IMR-90 (cell line): ENCODE measurements at regions not wholly inside any gene's neighbourhood (a gene's known extent, or its start where the extent isn't known, plus 50 kb on each side); places are given as distances from the start of the nearest gene placed in this dataset.

Source experiments
- ATAC-seq: fragments of 200-7000 bp; cut with Tn5 transposase; 2 replicates; pipeline ENCODE4 v1.9.1; 2020; ENCODE audit warnings: low read depth, mild to moderate bottlenecking, moderate library complexity
- BruUV-seq: library from RNA; stranded (reverse); fragments of 400-500 nt; replicated peaks from 2 replicates; lab custom pipeline; 2021; lab: Mats Ljungman, UMichigan
- CTCF ChIA-PET: fragments of 300-600 bp; formaldehyde crosslinking; extraction: SDS; loops from one replicate; lab custom pipeline; 2021; ENCODE audit warnings: antibody characterized with exemption; lab: Yijun Ruan, JAX
- POLR2A ChIA-PET: fragments of 300-600 bp; sonication (Branson Sonifier 250); formaldehyde crosslinking; loops from one replicate; lab custom pipeline; 2022; ENCODE audit warnings: antibody characterized with exemption; ENCODE audit not compliant: unreplicated experiment; lab: Charles Lee
- DNase-seq: peaks from one replicate; pipeline ENCODE4 v3.0.0; 2013
- H2AFZ ChIP-seq: replicated peaks from 2 replicates; pipeline ENCODE3; 2013; ENCODE audit warnings: low read length, mild to moderate bottlenecking; ENCODE audit not compliant: poor library complexity
- H2AK5ac ChIP-seq: 2 replicates; pipeline ENCODE4 v1.6.1; 2013; ENCODE audit warnings: low read depth, low read length, inconsistent platforms
- H2AK9ac ChIP-seq: replicated peaks from 2 replicates; pipeline ENCODE3; 2013; ENCODE audit warnings: mild to moderate bottlenecking, low read depth, low read length, moderate library complexity; ENCODE audit not compliant: poor library complexity
- H2BK120ac ChIP-seq: 2 replicates; pipeline ENCODE4 v1.6.1; 2013; ENCODE audit warnings: low read depth, low read length, inconsistent platforms
- H2BK15ac ChIP-seq: 3 replicates; pipeline ENCODE4 v1.6.1; 2013; ENCODE audit warnings: low read depth, low read length, inconsistent platforms
- H2BK20ac ChIP-seq: 2 replicates; pipeline ENCODE4 v1.6.1; 2013; ENCODE audit warnings: low read depth, mild to moderate bottlenecking, inconsistent platforms, low read length, moderate library complexity
- H2BK5ac ChIP-seq: 2 replicates; pipeline ENCODE4 v1.6.1; 2013; ENCODE audit warnings: mild to moderate bottlenecking, low read depth, low read length, inconsistent platforms; ENCODE audit not compliant: poor library complexity, severe bottlenecking
- H3K14ac ChIP-seq: replicated peaks from 2 replicates; pipeline ENCODE4 v1.6.1; 2013; ENCODE audit warnings: low read depth, low read length, inconsistent platforms
- H3K18ac ChIP-seq: 2 replicates; pipeline ENCODE4 v1.6.1; 2013; ENCODE audit warnings: low read depth, low read length, control low read depth
- H3K23ac ChIP-seq: 2 replicates; pipeline ENCODE4 v1.6.1; 2013; ENCODE audit warnings: low read depth, low read length, inconsistent platforms
- H3K27ac ChIP-seq: 2 replicates; pipeline ENCODE4 v1.5.1; 2013; ENCODE audit warnings: mild to moderate bottlenecking, control low read depth, low read length; ENCODE audit not compliant: insufficient read depth
- H3K27me3 ChIP-seq: 2 replicates; pipeline ENCODE4 v1.6.1; 2013; ENCODE audit warnings: low read length; ENCODE audit not compliant: control insufficient read depth, insufficient read depth
- H3K36me3 ChIP-seq: 2 replicates; pipeline ENCODE4 v1.6.1; 2013; ENCODE audit warnings: low read length, mixed read lengths; ENCODE audit not compliant: control insufficient read depth, insufficient read depth
- H3K4ac ChIP-seq: 2 replicates; pipeline ENCODE4 v1.6.1; 2013; ENCODE audit warnings: low read depth, low read length, inconsistent platforms
- H3K4me1 ChIP-seq: 2 replicates; pipeline ENCODE4 v1.6.1; 2013; ENCODE audit warnings: low read length, mixed read lengths; ENCODE audit not compliant: control insufficient read depth, insufficient read depth
- H3K4me2 ChIP-seq: 2 replicates; pipeline ENCODE4 v1.6.1; 2013; ENCODE audit warnings: low read depth, mild to moderate bottlenecking, control low read depth, low read length, moderate library complexity
- H3K4me3 ChIP-seq: 2 replicates; pipeline ENCODE4 v1.5.1; 2013; ENCODE audit warnings: low read depth, mild to moderate bottlenecking, control low read depth, low read length, moderate library complexity; ENCODE audit not compliant: insufficient read depth
- H3K56ac ChIP-seq: 2 replicates; pipeline ENCODE4 v1.6.1; 2013; ENCODE audit warnings: low read length, inconsistent platforms; ENCODE audit not compliant: insufficient read depth; ENCODE audit errors: extremely low read depth
- H3K79me1 ChIP-seq, 2 experiments: 2 replicates each; pipeline ENCODE4 v1.6.1; 2013; ENCODE audit warnings: low read length in 2 of 2, inconsistent platforms in 1 of 2, low read depth in 1 of 2
- H3K9ac ChIP-seq: 2 replicates; pipeline ENCODE4 v1.6.1; 2013; ENCODE audit warnings: low read depth, low read length, control low read depth
- H3K9me1 ChIP-seq: 2 replicates; pipeline ENCODE4 v1.6.1; 2013; ENCODE audit warnings: low read length, inconsistent platforms; ENCODE audit not compliant: insufficient read depth
- H3K9me3 ChIP-seq: 2 replicates; pipeline ENCODE4 v1.6.1; 2013; ENCODE audit warnings: low read length; ENCODE audit not compliant: control insufficient read depth, insufficient read depth
- H4K20me1 ChIP-seq: 2 replicates; pipeline ENCODE4 v1.6.1; 2013; ENCODE audit warnings: low read length, inconsistent platforms; ENCODE audit not compliant: insufficient read depth
- H4K5ac ChIP-seq: 2 replicates; pipeline ENCODE4 v1.6.1; 2013; ENCODE audit warnings: mild to moderate bottlenecking, low read depth, low read length, control low read depth
- H4K8ac ChIP-seq, 2 experiments: 2 replicates each; pipeline ENCODE4 v1.6.1; 2013; ENCODE audit warnings: low read depth in 2 of 2, low read length in 2 of 2, control low read depth in 1 of 2, inconsistent platforms in 1 of 2
- H4K91ac ChIP-seq: 2 replicates; pipeline ENCODE4 v1.6.1; 2013; ENCODE audit warnings: low read depth, low read length, inconsistent platforms; ENCODE audit not compliant: insufficient read depth
- BHLHE40 ChIP-seq: fragments of 150-350 bp; IDR thresholded peaks from 2 replicates; pipeline ENCODE4 v1.6.1; 2016; ENCODE audit warnings: mild to moderate bottlenecking, low read depth, low read length
- CEBPB ChIP-seq: IDR thresholded peaks from 2 replicates; pipeline ENCODE4 v1.6.1; 2012; ENCODE audit warnings: low read depth, low read length, improper control_type of control experiment
- CHD1 ChIP-seq: IDR thresholded peaks from 2 replicates; pipeline ENCODE4 v1.6.1; 2012; ENCODE audit warnings: low read depth, low read length, improper control_type of control experiment
- FOS ChIP-seq: fragments of 150-350 bp; IDR thresholded peaks from 2 replicates; pipeline ENCODE4 v1.6.1; 2016; ENCODE audit warnings: low read depth, low read length
- MAFK ChIP-seq: IDR thresholded peaks from 2 replicates; pipeline ENCODE4 v1.6.1; 2012; ENCODE audit warnings: low read depth, low read length, improper control_type of control experiment
- MAZ ChIP-seq: IDR thresholded peaks from 2 replicates; pipeline ENCODE4 v1.6.1; 2012; ENCODE audit warnings: low read depth, mild to moderate bottlenecking, low read length, improper control_type of control experiment, moderate library complexity, borderline replicate concordance
- MXI1 ChIP-seq: IDR thresholded peaks from 2 replicates; pipeline ENCODE4 v1.6.1; 2012; ENCODE audit warnings: low read depth, mild to moderate bottlenecking, low read length, moderate library complexity, borderline replicate concordance
- NFE2L2 ChIP-seq: fragments of 150-350 bp; IDR thresholded peaks from 2 replicates; pipeline ENCODE4 v1.6.1; 2016; ENCODE audit warnings: low read depth, mild to moderate bottlenecking, low read length
- POLR2A ChIP-seq: IDR thresholded peaks from 2 replicates; pipeline ENCODE4 v1.6.1; 2012; ENCODE audit warnings: mild to moderate bottlenecking, low read depth, low read length
- RAD21 ChIP-seq: IDR thresholded peaks from 2 replicates; pipeline ENCODE4 v1.6.1; 2012; ENCODE audit warnings: low read length, improper control_type of control experiment
- RCOR1 ChIP-seq: IDR thresholded peaks from 2 replicates; pipeline ENCODE4 v1.6.1; 2012; ENCODE audit warnings: mild to moderate bottlenecking, low read length, improper control_type of control experiment; ENCODE audit not compliant: insufficient replicate concordance
- RFX5 ChIP-seq: IDR thresholded peaks from 2 replicates; pipeline ENCODE4 v1.8.0; 2012; ENCODE audit warnings: low read depth, mild to moderate bottlenecking, low read length, moderate library complexity
- SMC3 ChIP-seq: fragments of 150-350 bp; IDR thresholded peaks from 2 replicates; pipeline ENCODE4 v1.6.1; 2016; ENCODE audit warnings: low read depth, mild to moderate bottlenecking, antibody characterized with exemption, low read length, moderate library complexity
- WGBS, 2 experiments: methylation state at CpG; one replicate each; pipeline versions ENCODE4 v1.1.5 to v1.1.7; 2013; ENCODE audit warnings: missing lambda C conversion rate in 2 of 2; ENCODE audit not compliant: insufficient read length in 1 of 2; ENCODE audit errors: extremely low coverage in 2 of 2; 5-methylcytosine and 5-hydroxymethylcytosine counted together
- dilution Hi-C: fragments of 300-500 bp; cut with HindIII; formaldehyde crosslinking; loops from one replicate; pipeline ENCODE4 v1.14.3; 2018; ENCODE audit warnings: low sequenced_read_pairs; ENCODE audit not compliant: unreplicated experiment
- in situ Hi-C: fragments of 300-500 bp; cut with MboI; formaldehyde crosslinking; loops from 3 replicates; pipeline ENCODE4 v1.14.3; 2019; ENCODE audit warnings: low sequenced_read_pairs, inconsistent platforms, mixed read lengths
- intact Hi-C: fragments of 100-400 bp; cut with micrococcal nuclease; formaldehyde crosslinking; loops from 2 replicates; pipeline ENCODE4 v1.10.0; 2022
- TF ChIP-seq, protein P1 (sequence below): conservative IDR thresholded peaks from 2 replicates; pipeline ENCODE4 v1.5.1; 2012; ENCODE audit warnings: mild to moderate bottlenecking, low read depth, low read length, improper control_type of control experiment
- TF ChIP-seq, protein P2 (sequence below): fragments of 150-350 bp; IDR thresholded peaks from 2 replicates; pipeline ENCODE4 v1.6.1; 2016; ENCODE audit warnings: low read depth, mild to moderate bottlenecking, low read length, moderate library complexity, borderline replicate concordance
- TF ChIP-seq, protein P3 (sequence below): fragments of 150-350 bp; IDR thresholded peaks from 2 replicates; pipeline ENCODE4 v1.6.1; 2017; ENCODE audit warnings: mild to moderate bottlenecking, antibody characterized with exemption, low read length, low read depth

DNA sequence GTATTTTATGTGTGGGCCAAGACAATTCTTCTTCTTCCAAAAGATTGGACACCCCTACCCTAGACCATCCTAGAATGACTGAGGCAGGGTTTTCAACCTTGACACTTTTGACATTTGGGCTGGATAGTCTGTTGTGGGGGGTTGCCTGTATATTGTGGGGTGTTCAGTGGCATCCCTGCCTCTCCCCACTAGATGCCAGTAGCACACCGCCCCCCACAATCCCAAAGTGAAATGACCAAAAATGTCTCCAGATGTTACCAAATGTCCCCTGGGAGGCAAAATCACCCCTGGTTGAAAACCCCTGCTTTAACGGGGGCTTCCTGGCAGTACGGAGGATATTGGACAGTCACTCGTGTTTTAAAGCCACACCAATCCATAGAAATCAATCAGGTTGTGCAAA is 219.6 kb downstream of the PHETA1 start:
- Histone ChIP-seq H4K91ac (no peak overlapping the region), H2BK5ac (no peak overlapping the region), H3K9me1 (no peaks in the 10 kb centered on the region), H2AK5ac (no peak overlapping the region), H3K79me1 (no peaks in the 10 kb centered on the region), H3K4me2 (no peak overlapping the region), H2BK120ac (no peak overlapping the region), H2BK15ac (no peak overlapping the region), H3K4ac (no peak overlapping the region), H3K36me3 (no peaks in the 10 kb centered on the region), H3K14ac (no peak overlapping the region), H3K4me1 (no peaks in the 10 kb centered on the region), H3K27me3 (peaks cover 3% of the 10 kb centered on the region), H2AFZ (no peak overlapping the region), H2BK20ac (no peak overlapping the region), H4K8ac (no peak overlapping the region), H3K27ac (no peak overlapping the region), H3K56ac (no peak overlapping the region), H3K9ac (no peak overlapping the region), H3K4me3 (no peak overlapping the region), H3K18ac (no peak overlapping the region), H2AK9ac (no peak overlapping the region), H3K9me3 (no peaks in the 10 kb centered on the region), H4K5ac (no peak overlapping the region), H4K20me1 (no peaks in the 10 kb centered on the region), H3K23ac (no peak overlapping the region)
- no peak for ATAC-seq
- DNase-seq = no peak
- WGBS, 2 experiments = no CpG with 5 or more reads among the region's 4 CpGs
- POLR2A ChIA-PET = no interaction called here
- CTCF ChIA-PET = no interaction called here
- TF ChIP-seq SMC3 (no peak), MAFK (no peak), MAZ (no peak), BHLHE40 (no peak), RCOR1 (no peak), CEBPB (no peak), MXI1 (no peak), NFE2L2 (no peak), FOS (no peak), RAD21 (no peak), RFX5 (no peak), POLR2A (no peak), CHD1 (no peak)
- TF ChIP-seq, protein P1, sequence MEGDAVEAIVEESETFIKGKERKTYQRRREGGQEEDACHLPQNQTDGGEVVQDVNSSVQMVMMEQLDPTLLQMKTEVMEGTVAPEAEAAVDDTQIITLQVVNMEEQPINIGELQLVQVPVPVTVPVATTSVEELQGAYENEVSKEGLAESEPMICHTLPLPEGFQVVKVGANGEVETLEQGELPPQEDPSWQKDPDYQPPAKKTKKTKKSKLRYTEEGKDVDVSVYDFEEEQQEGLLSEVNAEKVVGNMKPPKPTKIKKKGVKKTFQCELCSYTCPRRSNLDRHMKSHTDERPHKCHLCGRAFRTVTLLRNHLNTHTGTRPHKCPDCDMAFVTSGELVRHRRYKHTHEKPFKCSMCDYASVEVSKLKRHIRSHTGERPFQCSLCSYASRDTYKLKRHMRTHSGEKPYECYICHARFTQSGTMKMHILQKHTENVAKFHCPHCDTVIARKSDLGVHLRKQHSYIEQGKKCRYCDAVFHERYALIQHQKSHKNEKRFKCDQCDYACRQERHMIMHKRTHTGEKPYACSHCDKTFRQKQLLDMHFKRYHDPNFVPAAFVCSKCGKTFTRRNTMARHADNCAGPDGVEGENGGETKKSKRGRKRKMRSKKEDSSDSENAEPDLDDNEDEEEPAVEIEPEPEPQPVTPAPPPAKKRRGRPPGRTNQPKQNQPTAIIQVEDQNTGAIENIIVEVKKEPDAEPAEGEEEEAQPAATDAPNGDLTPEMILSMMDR = no peak
- TF ChIP-seq, protein P2, sequence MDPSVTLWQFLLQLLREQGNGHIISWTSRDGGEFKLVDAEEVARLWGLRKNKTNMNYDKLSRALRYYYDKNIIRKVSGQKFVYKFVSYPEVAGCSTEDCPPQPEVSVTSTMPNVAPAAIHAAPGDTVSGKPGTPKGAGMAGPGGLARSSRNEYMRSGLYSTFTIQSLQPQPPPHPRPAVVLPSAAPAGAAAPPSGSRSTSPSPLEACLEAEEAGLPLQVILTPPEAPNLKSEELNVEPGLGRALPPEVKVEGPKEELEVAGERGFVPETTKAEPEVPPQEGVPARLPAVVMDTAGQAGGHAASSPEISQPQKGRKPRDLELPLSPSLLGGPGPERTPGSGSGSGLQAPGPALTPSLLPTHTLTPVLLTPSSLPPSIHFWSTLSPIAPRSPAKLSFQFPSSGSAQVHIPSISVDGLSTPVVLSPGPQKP = no peak
- TF ChIP-seq, protein P3, sequence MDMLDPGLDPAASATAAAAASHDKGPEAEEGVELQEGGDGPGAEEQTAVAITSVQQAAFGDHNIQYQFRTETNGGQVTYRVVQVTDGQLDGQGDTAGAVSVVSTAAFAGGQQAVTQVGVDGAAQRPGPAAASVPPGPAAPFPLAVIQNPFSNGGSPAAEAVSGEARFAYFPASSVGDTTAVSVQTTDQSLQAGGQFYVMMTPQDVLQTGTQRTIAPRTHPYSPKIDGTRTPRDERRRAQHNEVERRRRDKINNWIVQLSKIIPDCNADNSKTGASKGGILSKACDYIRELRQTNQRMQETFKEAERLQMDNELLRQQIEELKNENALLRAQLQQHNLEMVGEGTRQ = no peak
- in situ Hi-C loops (no loop called here), dilution Hi-C loops (no loop called here), intact Hi-C loops (no loop called here)
- no TSS peak for BruUV-seq
